GM18505 (cell line): ENCODE measurements at regions not wholly inside any gene's neighbourhood (a gene's known extent, or its start where the extent isn't known, plus 50 kb on each side); places are given as distances from the start of the nearest gene placed in this dataset.

Experiments
- ATAC-seq: cut with Tn5 transposase; IDR thresholded peaks from one replicate; pipeline ENCODE4 v1.9.1; 2021; ENCODE audit not compliant: unreplicated experiment
- POLR2A ChIP-seq: IDR thresholded peaks from 4 replicates; pipeline ENCODE4 v1.6.1; 2011; ENCODE audit warnings: borderline replicate concordance; ENCODE audit not compliant: insufficient read depth, insufficient read length; ENCODE audit errors: extremely low read depth

GRCh38 chr9:119114681-119115080 lies 254.6 kb downstream of the BRINP1 start:
- TF ChIP-seq POLR2A = no peak
- no peak for ATAC-seq
